Erythroblast (primary cell): ENCODE measurements at regions not wholly inside any gene's neighbourhood (a gene's known extent, or its start where the extent isn't known, plus 50 kb on each side); places are given as distances from the start of the nearest gene placed in this dataset.

ENCODE experiments used
- GATA1 ChIP-seq: IDR thresholded peaks from 2 replicates; pipeline ENCODE4 v1.6.1; 2011; ENCODE audit warnings: low read depth, mild to moderate bottlenecking, control low read depth, low read length, moderate library complexity
- POLR2A ChIP-seq: IDR thresholded peaks from 2 replicates; pipeline ENCODE4 v1.6.1; 2011; ENCODE audit warnings: mild to moderate bottlenecking, low read length

GRCh38 chr1:187883356-187883755 lies 1054.6 kb downstream of the PLA2G4A start:
- TF ChIP-seq POLR2A (no peak), GATA1 (no peak)
